HepG2 (cell line): ENCODE measurements at regions not wholly inside any gene's neighbourhood (a gene's known extent, or its start where the extent isn't known, plus 50 kb on each side); places are given as distances from the start of the nearest gene placed in this dataset.

Experiments
- ATAC-seq: fragments of 200-7000 bp; cut with Tn5 transposase; 3 replicates; pipeline ENCODE4 v1.9.1; 2020; ENCODE audit warnings: mild to moderate bottlenecking, moderate library complexity
- BruUV-seq: library from RNA; stranded (reverse); fragments of 400-500 nt; replicated peaks from 2 replicates; lab custom pipeline; 2021; lab: Mats Ljungman, UMichigan
- CTCF ChIA-PET: fragments of 300-600 bp; formaldehyde crosslinking; extraction: SDS; loops from one replicate; lab custom pipeline; 2021; ENCODE audit warnings: low total read pairs, inconsistent platforms, low intra/inter-chr PET ratio; lab: Yijun Ruan, JAX
- POLR2A ChIA-PET: fragments of 350-600 bp; sonication (Branson Sonifier 250); formaldehyde crosslinking; loops from one replicate; lab custom pipeline; 2020; ENCODE audit warnings: antibody characterized with exemption, inconsistent platforms; lab: Yijun Ruan, JAX
- DNase-seq: peaks from one replicate; pipeline ENCODE4 v3.0.0-alpha.2; 2015; ENCODE audit warnings: low spot score
- FAIRE-seq: peaks from 3 replicates; lab custom pipeline; 2011; peaks lifted over from hg19 to GRCh38; lab: Jason Lieb, UNC
- H2AFZ ChIP-seq: one replicate; pipeline ENCODE4 v1.6.1; 2011; ENCODE audit warnings: low read length, inconsistent platforms
- H3K27ac ChIP-seq: fragments of 300-600 bp; 3 replicates; pipeline ENCODE4 v1.8.0; 2011; ENCODE audit warnings: mixed run types, mild to moderate bottlenecking, mixed read lengths, low read length, inconsistent platforms; ENCODE audit not compliant: insufficient read depth; ENCODE audit errors: extremely low read length
- H3K27me3 ChIP-seq, 2 experiments: fragments of 200-600 bp in 1 of 2; 2 replicates in 1 of 2; 3 replicates in 1 of 2; pipeline versions ENCODE4 v1.6.0 to v1.8.0; 2011; ENCODE audit warnings: low read length in 2 of 2, mild to moderate bottlenecking in 2 of 2, moderate library complexity in 2 of 2, inconsistent platforms in 1 of 2; ENCODE audit not compliant: insufficient read depth in 2 of 2, control insufficient read depth in 1 of 2
- H3K36me3 ChIP-seq, 2 experiments: fragments of 200-600 bp in 1 of 2; replicated peaks in 1 of 2; 2 replicates in 1 of 2; 3 replicates in 1 of 2; pipeline versions ENCODE4 v1.5.1 to v1.8.0; 2011; ENCODE audit warnings: low read length in 2 of 2, inconsistent platforms in 1 of 2; ENCODE audit not compliant: insufficient read depth in 2 of 2, control insufficient read depth in 1 of 2
- H3K4me1 ChIP-seq: 2 replicates; pipeline ENCODE4 v1.5.1; 2012; ENCODE audit warnings: low read length, inconsistent platforms; ENCODE audit not compliant: insufficient read depth
- H3K4me2 ChIP-seq: 2 replicates; pipeline ENCODE4 v1.6.0; 2011; ENCODE audit warnings: low read depth, low read length, inconsistent platforms
- H3K4me3 ChIP-seq, 3 experiments: fragments of 200-600 bp in 1 of 3; sonication (generic), shearing (Covaris generic) in 1 of 3; replicated peaks in 1 of 3; 2 replicates each; pipeline ENCODE4 v1.5.1; 2011 to 2016; ENCODE audit warnings: low read length in 3 of 3, inconsistent platforms in 2 of 3, low read depth in 2 of 3, mild to moderate bottlenecking in 2 of 3, control low read depth in 1 of 3, mixed read lengths in 1 of 3; ENCODE audit not compliant: insufficient read depth in 1 of 3
- H3K79me2 ChIP-seq: one replicate; pipeline ENCODE4 v1.6.1; 2011; ENCODE audit warnings: low read length, inconsistent platforms; ENCODE audit not compliant: insufficient read depth
- H3K9ac ChIP-seq: 2 replicates; pipeline ENCODE4 v1.6.0; 2011; ENCODE audit warnings: mild to moderate bottlenecking, low read depth, low read length, inconsistent platforms; ENCODE audit not compliant: insufficient read depth
- H3K9me3 ChIP-seq: 2 replicates; pipeline ENCODE4 v1.5.1; 2012; ENCODE audit warnings: mild to moderate bottlenecking, low read length
- H4K20me1 ChIP-seq: 2 replicates; pipeline ENCODE4 v1.6.0; 2011; ENCODE audit warnings: inconsistent platforms, mild to moderate bottlenecking, low read length, moderate library complexity; ENCODE audit not compliant: insufficient read depth
- BRD4 ChIP-seq: sonication (generic); formaldehyde crosslinking; IDR thresholded peaks from 2 replicates; pipeline ENCODE4 v1.4.0; 2020; ENCODE audit warnings: missing genetic modification reagents
- ISL2 ChIP-seq: sonication (generic); formaldehyde crosslinking; IDR thresholded peaks from 2 replicates; pipeline ENCODE4 v1.5.0; 2020; ENCODE audit warnings: missing genetic modification reagents
- MYPOP ChIP-seq: sonication (generic); formaldehyde crosslinking; IDR thresholded peaks from 2 replicates; pipeline ENCODE4 v1.8.1; 2023; ENCODE audit warnings: mild to moderate bottlenecking, moderate library complexity, missing genetic modification reagents
- NAIF1 ChIP-seq: sonication (generic); formaldehyde crosslinking; IDR thresholded peaks from 2 replicates; pipeline ENCODE4 v1.5.0; 2020; ENCODE audit warnings: mild to moderate bottlenecking, missing genetic modification reagents, borderline replicate concordance
- STAG1 ChIP-seq: sonication (generic); formaldehyde crosslinking; IDR thresholded peaks from 2 replicates; pipeline ENCODE4 v1.4.0; 2020; ENCODE audit warnings: missing genetic modification reagents
- TEAD2 ChIP-seq: sonication (generic); formaldehyde crosslinking; IDR thresholded peaks from 2 replicates; pipeline ENCODE4 v1.9.0; 2021; ENCODE audit warnings: missing genetic modification reagents
- ZNF138 ChIP-seq: sonication (generic); formaldehyde crosslinking; IDR thresholded peaks from 2 replicates; pipeline ENCODE4 v1.5.0; 2020; ENCODE audit warnings: mild to moderate bottlenecking, low read depth, missing genetic modification reagents
- ZNF34 ChIP-seq: sonication (generic); formaldehyde crosslinking; IDR thresholded peaks from 2 replicates; pipeline ENCODE4 v1.4.0; 2020; ENCODE audit warnings: mild to moderate bottlenecking, missing genetic modification reagents, borderline replicate concordance
- ZNF431 ChIP-seq: sonication (generic); formaldehyde crosslinking; IDR thresholded peaks from 2 replicates; pipeline ENCODE4 v1.9.0; 2022; ENCODE audit warnings: missing genetic modification reagents, low read depth, mild to moderate bottlenecking, borderline replicate concordance
- ZNF550 ChIP-seq: sonication (generic); formaldehyde crosslinking; IDR thresholded peaks from 2 replicates; pipeline ENCODE4 v1.4.0; 2020; ENCODE audit warnings: mild to moderate bottlenecking, missing genetic modification reagents, borderline replicate concordance
- ZNF615 ChIP-seq: sonication (generic); formaldehyde crosslinking; IDR thresholded peaks from 2 replicates; pipeline ENCODE4 v1.5.0; 2020; ENCODE audit warnings: mild to moderate bottlenecking, missing genetic modification reagents, borderline replicate concordance
- ZNF749 ChIP-seq: sonication (generic); formaldehyde crosslinking; IDR thresholded peaks from 2 replicates; pipeline ENCODE4 v1.8.0; 2022; ENCODE audit warnings: mild to moderate bottlenecking, missing genetic modification reagents, moderate library complexity, borderline replicate concordance
- WGBS: methylation state at CpG from one replicate; pipeline ENCODE4 v1.1.6; 2017; ENCODE audit warnings: low lambda C conversion rate; 5-methylcytosine and 5-hydroxymethylcytosine counted together
- in situ Hi-C: cut with HindIII; loops from 2 replicates; pipeline ENCODE4 v1.10.0; 2017; ENCODE audit warnings: low pct_unique_long_range_greater_than_20kb; ENCODE audit not compliant: extremely low pct_ligation_motif_present
- intact Hi-C: fragments of 100-400 bp; cut with micrococcal nuclease; formaldehyde crosslinking; loops from one replicate; pipeline ENCODE4 v1.10.0; 2022; ENCODE audit not compliant: unreplicated experiment
- TF ChIP-seq, protein P1 (sequence below): sonication (generic); formaldehyde crosslinking; IDR thresholded peaks from 2 replicates; pipeline ENCODE4 v1.5.0; 2020; ENCODE audit warnings: mild to moderate bottlenecking, missing genetic modification reagents, moderate library complexity
- TF ChIP-seq, protein P2 (sequence below): sonication (generic); formaldehyde crosslinking; IDR thresholded peaks from 2 replicates; pipeline ENCODE4 v1.5.0; 2020; ENCODE audit warnings: mild to moderate bottlenecking, missing genetic modification reagents

GRCh38 chr10:4154191-4154715, 369.2 kb upstream of the KLF6 start:
- intact Hi-C loops (no loop called here), in situ Hi-C loops (no loop called here)
- WGBS = 7% methylated on average over 4 of the region's 4 CpGs
- no peaks in the 10 kb centered on the region for H3K36me3 ChIP-seq
- H3K27me3 ChIP-seq = no peaks in the 10 kb centered on the region; a peak in 1 of 5 replicates
- H3K4me1 ChIP-seq = no peaks in the 10 kb centered on the region
- no peak for TF ChIP-seq ZNF138 (CRISPR knock-in tag)
- TF ChIP-seq ZNF431 (CRISPR knock-in tag) = no peak
- H4K20me1 ChIP-seq = no peaks in the 10 kb centered on the region
- H3K4me3 ChIP-seq = no peak overlapping the region
- CTCF ChIA-PET = no interaction called here
- POLR2A ChIA-PET = no interaction called here
- DNase-seq (no peak), ATAC-seq (no peak), FAIRE-seq (no peak)
- H2AFZ ChIP-seq = no peak overlapping the region
- no peak overlapping the region for H3K27ac ChIP-seq
- no peak overlapping the region for H3K9ac ChIP-seq
- no peaks in the 10 kb centered on the region for H3K79me2 ChIP-seq
- H3K4me2 ChIP-seq = no peak overlapping the region
- H3K9me3 ChIP-seq = no peaks in the 10 kb centered on the region
- no TSS peak for BruUV-seq

DNA sequence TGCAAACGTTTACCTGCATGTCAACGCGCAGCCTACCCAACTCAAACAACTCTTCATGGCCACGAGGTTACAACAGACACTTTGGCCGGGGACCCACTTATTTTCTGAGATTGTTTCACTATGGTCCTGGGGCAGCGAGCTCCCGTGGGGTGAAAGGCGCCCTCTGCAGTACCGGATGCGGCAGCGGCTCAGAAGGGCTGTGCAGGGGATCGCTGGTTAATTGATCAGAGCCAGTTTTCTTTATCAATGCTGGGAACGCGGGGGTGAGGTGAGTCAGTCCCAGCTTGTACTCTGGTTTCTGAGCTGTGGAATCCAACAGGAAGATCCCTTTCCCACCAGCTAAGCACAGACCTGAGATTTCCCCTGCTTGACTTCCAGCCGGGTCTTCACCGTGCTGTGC, 366.5 kb upstream of the KLF6 start:
- ATAC-seq = no peak; the same call in 2 of the 3 replicates
- in situ Hi-C loops = no loop called here
- Histone ChIP-seq H2AFZ (no peak overlapping the region), H3K36me3 (no peaks in the 10 kb centered on the region), H3K27ac (no peak overlapping the region), H3K79me2 (no peaks in the 10 kb centered on the region), H4K20me1 (no peaks in the 10 kb centered on the region), H3K4me3 (no peak overlapping the region), H3K9me3 (no peaks in the 10 kb centered on the region), H3K9ac (no peak overlapping the region), H3K4me2 (no peak overlapping the region)
- POLR2A ChIA-PET = no interaction called here
- DNase-seq = no peak
- intact Hi-C loops = no loop called here
- BruUV-seq = no TSS peak
- FAIRE-seq = no peak
- WGBS = 23% methylated on average over 14 of the region's 16 CpGs
- TF ChIP-seq ZNF749 (CRISPR knock-in tag) (no peak), STAG1 (CRISPR knock-in tag) (peak; percentile 64), ZNF34 (CRISPR knock-in tag) (no peak), ZNF615 (CRISPR knock-in tag) (no peak), ZNF550 (no peak), ISL2 (CRISPR knock-in tag) (no peak), MYPOP (CRISPR knock-in tag) (no peak), TEAD2 (no peak), BRD4 (CRISPR knock-in tag) (no peak), NAIF1 (CRISPR knock-in tag) (no peak)
- TF ChIP-seq, protein P1, sequence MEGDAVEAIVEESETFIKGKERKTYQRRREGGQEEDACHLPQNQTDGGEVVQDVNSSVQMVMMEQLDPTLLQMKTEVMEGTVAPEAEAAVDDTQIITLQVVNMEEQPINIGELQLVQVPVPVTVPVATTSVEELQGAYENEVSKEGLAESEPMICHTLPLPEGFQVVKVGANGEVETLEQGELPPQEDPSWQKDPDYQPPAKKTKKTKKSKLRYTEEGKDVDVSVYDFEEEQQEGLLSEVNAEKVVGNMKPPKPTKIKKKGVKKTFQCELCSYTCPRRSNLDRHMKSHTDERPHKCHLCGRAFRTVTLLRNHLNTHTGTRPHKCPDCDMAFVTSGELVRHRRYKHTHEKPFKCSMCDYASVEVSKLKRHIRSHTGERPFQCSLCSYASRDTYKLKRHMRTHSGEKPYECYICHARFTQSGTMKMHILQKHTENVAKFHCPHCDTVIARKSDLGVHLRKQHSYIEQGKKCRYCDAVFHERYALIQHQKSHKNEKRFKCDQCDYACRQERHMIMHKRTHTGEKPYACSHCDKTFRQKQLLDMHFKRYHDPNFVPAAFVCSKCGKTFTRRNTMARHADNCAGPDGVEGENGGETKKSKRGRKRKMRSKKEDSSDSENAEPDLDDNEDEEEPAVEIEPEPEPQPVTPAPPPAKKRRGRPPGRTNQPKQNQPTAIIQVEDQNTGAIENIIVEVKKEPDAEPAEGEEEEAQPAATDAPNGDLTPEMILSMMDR (CRISPR knock-in tag) = peak; percentile 38
- TF ChIP-seq, protein P2, sequence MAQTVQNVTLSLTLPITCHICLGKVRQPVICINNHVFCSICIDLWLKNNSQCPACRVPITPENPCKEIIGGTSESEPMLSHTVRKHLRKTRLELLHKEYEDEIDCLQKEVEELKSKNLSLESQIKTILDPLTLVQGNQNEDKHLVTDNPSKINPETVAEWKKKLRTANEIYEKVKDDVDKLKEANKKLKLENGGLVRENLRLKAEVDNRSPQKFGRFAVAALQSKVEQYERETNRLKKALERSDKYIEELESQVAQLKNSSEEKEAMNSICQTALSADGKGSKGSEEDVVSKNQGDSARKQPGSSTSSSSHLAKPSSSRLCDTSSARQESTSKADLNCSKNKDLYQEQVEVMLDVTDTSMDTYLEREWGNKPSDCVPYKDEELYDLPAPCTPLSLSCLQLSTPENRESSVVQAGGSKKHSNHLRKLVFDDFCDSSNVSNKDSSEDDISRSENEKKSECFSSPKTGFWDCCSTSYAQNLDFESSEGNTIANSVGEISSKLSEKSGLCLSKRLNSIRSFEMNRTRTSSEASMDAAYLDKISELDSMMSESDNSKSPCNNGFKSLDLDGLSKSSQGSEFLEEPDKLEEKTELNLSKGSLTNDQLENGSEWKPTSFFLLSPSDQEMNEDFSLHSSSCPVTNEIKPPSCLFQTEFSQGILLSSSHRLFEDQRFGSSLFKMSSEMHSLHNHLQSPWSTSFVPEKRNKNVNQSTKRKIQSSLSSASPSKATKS (CRISPR knock-in tag) = no peak
- TF ChIP-seq, all 625 proteins: peak for 2
- Histone ChIP-seq H3K4me1 (no peaks in the 10 kb centered on the region), H3K27me3 (no peaks in the 10 kb centered on the region; a peak in 1 of 5 replicates)
- CTCF ChIA-PET = no interaction called here
